Fibroblast of skin of scalp (primary cell): ENCODE measurements at regions not wholly inside any gene's neighbourhood (a gene's known extent, or its start where the extent isn't known, plus 50 kb on each side); places are given as distances from the start of the nearest gene placed in this dataset.

ENCODE experiments used
- DNase-seq: peaks from one replicate; pipeline ENCODE4 v3.0.0-alpha.2; 2013

GRCh38 chr2:5370158-5370557 lies 322.0 kb upstream of the SOX11 start:
- no peak for DNase-seq

GRCh38 chr2:5372141-5372540 lies 320.0 kb upstream of the SOX11 start:
- DNase-seq, result no peak

GRCh38 chr2:5373200-5373599 lies 319.0 kb upstream of the SOX11 start:
- DNase-seq, result peak; percentile 43

GRCh38 chr2:5374762-5375161 lies 317.4 kb upstream of the SOX11 start:
- no peak for DNase-seq

GRCh38 chr2:5377323-5377722 lies 314.9 kb upstream of the SOX11 start:
- DNase-seq, result no peak

GRCh38 chr2:5379811-5380210 lies 312.4 kb upstream of the SOX11 start:
- peak; percentile 18 for DNase-seq

GRCh38 chr2:5385596-5385995 lies 306.6 kb upstream of the SOX11 start:
- DNase-seq, result peak; percentile 17

GRCh38 chr2:5387406-5387805 lies 304.8 kb upstream of the SOX11 start:
- DNase-seq, result no peak

GRCh38 chr2:5389740-5390139 lies 302.4 kb upstream of the SOX11 start:
- DNase-seq, result no peak

GRCh38 chr2:5391362-5391761 lies 300.8 kb upstream of the SOX11 start:
- no peak for DNase-seq

- peak; percentile 18 for DNase-seq
Observed at GRCh38 chr2:5392658-5393057, 299.5 kb upstream of the SOX11 start.

GRCh38 chr2:5393474-5393873 lies 298.7 kb upstream of the SOX11 start:
- DNase-seq, result no peak

- DNase-seq, result no peak
Observed at GRCh38 chr2:5394223-5394622, 298.0 kb upstream of the SOX11 start.

- no peak for DNase-seq
Observed at GRCh38 chr2:5401115-5401657, 291.0 kb upstream of the SOX11 start.

- DNase-seq, result no peak
Observed at GRCh38 chr2:5403392-5403791, 288.8 kb upstream of the SOX11 start.

GRCh38 chr2:5409898-5410381 lies 282.2 kb upstream of the SOX11 start:
- DNase-seq, result no peak

- DNase-seq, result no peak
Observed at GRCh38 chr2:5410991-5411700, 281.0 kb upstream of the SOX11 start.

- no peak for DNase-seq
Observed at GRCh38 chr2:5412001-5412400, 280.2 kb upstream of the SOX11 start.

- DNase-seq, result no peak
Observed at GRCh38 chr2:5433855-5434254, 258.3 kb upstream of the SOX11 start.

- DNase-seq, result no peak
Observed at GRCh38 chr2:5437375-5437774, 254.8 kb upstream of the SOX11 start.

- no peak for DNase-seq
Observed at GRCh38 chr2:5440174-5440573, 252.0 kb upstream of the SOX11 start.

GRCh38 chr2:5442736-5443135 lies 249.4 kb upstream of the SOX11 start:
- DNase-seq, result no peak

- DNase-seq, result no peak
Observed at GRCh38 chr2:5444168-5444567, 248.0 kb upstream of the SOX11 start.

GRCh38 chr2:5444854-5445253 lies 247.3 kb upstream of the SOX11 start:
- DNase-seq, result no peak

GRCh38 chr2:5449867-5450266 lies 242.3 kb upstream of the SOX11 start:
- DNase-seq, result no peak
